CD4-positive, alpha-beta memory T cell (primary cell): ENCODE measurements at regions not wholly inside any gene's neighbourhood (a gene's known extent, or its start where the extent isn't known, plus 50 kb on each side); places are given as distances from the start of the nearest gene placed in this dataset.

Source experiments
- CTCF ChIA-PET: fragments of 350-600 bp; sonication (Branson Sonifier 250); formaldehyde crosslinking; loops from one replicate; lab custom pipeline; 2021; ENCODE audit warnings: inconsistent platforms; ENCODE audit not compliant: partially characterized antibody; lab: Charles Lee
- POLR2A ChIA-PET: fragments of 350-600 bp; sonication (Branson Sonifier 250); formaldehyde crosslinking; loops from one replicate; lab custom pipeline; 2021; ENCODE audit not compliant: partially characterized antibody; lab: Charles Lee
- DNase-seq, 5 donors: peaks; one replicate each; pipeline versions ENCODE4 v3.0.0 to v3.0.0-alpha.2; 2020 to 2022; ENCODE audit warnings: mixed read lengths in 1 of 5
- H3K27ac ChIP-seq: one replicate; pipeline ENCODE4 v1.7.0; 2013; ENCODE audit warnings: low read depth, low read length
- H3K27me3 ChIP-seq: 2 replicates; pipeline ENCODE4 v1.7.0; 2013; ENCODE audit warnings: mild to moderate bottlenecking, low read length, moderate library complexity; ENCODE audit not compliant: insufficient read depth
- H3K36me3 ChIP-seq: 2 replicates; pipeline ENCODE4 v1.7.0; 2013; ENCODE audit warnings: mild to moderate bottlenecking, low read length, moderate library complexity; ENCODE audit not compliant: insufficient read depth
- H3K4me1 ChIP-seq: 2 replicates; pipeline ENCODE4 v1.7.0; 2013; ENCODE audit warnings: mild to moderate bottlenecking, low read length, moderate library complexity; ENCODE audit not compliant: insufficient read depth
- H3K4me3 ChIP-seq, 2 donors: one replicate each; pipeline ENCODE4 v1.7.0; 2013; ENCODE audit warnings: low read length in 2 of 2, mild to moderate bottlenecking in 1 of 2
- H3K9me3 ChIP-seq, 2 donors: one replicate each; pipeline ENCODE4 v1.7.0; 2013; ENCODE audit warnings: low read length in 2 of 2, control low read depth in 1 of 2; ENCODE audit not compliant: control insufficient read depth in 1 of 2
- H3K27ac Mint-ChIP-seq, 7 donors: one replicate each; pipeline ENCODE4 v1.8.0; 2020 to 2021; ENCODE audit warnings: mixed read lengths in 7 of 7, mild to moderate bottlenecking in 6 of 7, inconsistent platforms in 3 of 7, moderate library complexity in 3 of 7
- H3K27me3 Mint-ChIP-seq, 2 donors: one replicate each; pipeline ENCODE4 v1.8.0; 2020 to 2021; ENCODE audit warnings: mixed read lengths in 2 of 2
- H3K36me3 Mint-ChIP-seq, 2 donors: one replicate each; pipeline ENCODE4 v1.8.0; 2020 to 2021; ENCODE audit warnings: mixed read lengths in 2 of 2, inconsistent platforms in 1 of 2, mild to moderate bottlenecking in 1 of 2
- H3K4me1 Mint-ChIP-seq, 4 donors: one replicate each; pipeline ENCODE4 v1.8.0; 2020 to 2021; ENCODE audit warnings: mixed read lengths in 4 of 4, mild to moderate bottlenecking in 1 of 4
- H3K4me3 Mint-ChIP-seq, 8 donors: one replicate each; pipeline ENCODE4 v1.8.0; 2020 to 2021; ENCODE audit warnings: mixed read lengths in 8 of 8, mild to moderate bottlenecking in 7 of 8, moderate library complexity in 6 of 8, inconsistent platforms in 3 of 8
- H3K9me3 Mint-ChIP-seq, 8 donors: one replicate each; pipeline ENCODE4 v1.8.0; 2020 to 2021; ENCODE audit warnings: mixed read lengths in 8 of 8, mild to moderate bottlenecking in 5 of 8, inconsistent platforms in 3 of 8, moderate library complexity in 1 of 8
- intact Hi-C: fragments of 100-400 bp; cut with micrococcal nuclease; formaldehyde crosslinking; loops from one replicate; pipeline ENCODE4 v1.15.1; 2023

- H3K4me1 ChIP-seq, result no peaks in the 10 kb centered on the region
- POLR2A ChIA-PET, result no interaction called here
- H3K27ac Mint-ChIP-seq, result no peak overlapping the region
- H3K36me3 ChIP-seq, result no peaks in the 10 kb centered on the region
- H3K4me3 ChIP-seq, result no peak overlapping the region
- H3K4me1 Mint-ChIP-seq, result no peaks in the 10 kb centered on the region
- no peak overlapping the region for H3K4me3 Mint-ChIP-seq
- DNase-seq, result no peak
- H3K9me3 Mint-ChIP-seq, result peaks cover 0 to 2% (median 0%) of the 10 kb centered on the region in 8 donors
- CTCF ChIA-PET, result no interaction called here
- no peaks in the 10 kb centered on the region for H3K9me3 ChIP-seq
- intact Hi-C loops, result no loop called here
- peaks cover 2 to 6% of the 10 kb centered on the region in 2 donors for H3K27me3 Mint-ChIP-seq
- H3K27ac ChIP-seq, result no peak overlapping the region
- H3K36me3 Mint-ChIP-seq, result no peaks in the 10 kb centered on the region
- no peaks in the 10 kb centered on the region for H3K27me3 ChIP-seq
These were observed 347.0 kb upstream of the CLINT1 start for GRCh38 chr5:158205992-158206391.

GRCh38 chr5:158203261-158203660 lies 344.3 kb upstream of the CLINT1 start:
- Mint-ChIP-seq H3K27me3 (peaks cover 0 to 2% of the 10 kb centered on the region in 2 donors), H3K4me1 (no peaks in the 10 kb centered on the region), H3K36me3 (no peaks in the 10 kb centered on the region), H3K27ac (peak overlapping the region in 1 of 7 donors; percentile 46), H3K9me3 (peaks cover 0 to 3% (median 0%) of the 10 kb centered on the region in 8 donors), H3K4me3 (no peak overlapping the region)
- no peaks in the 10 kb centered on the region for H3K27me3 ChIP-seq
- no peak for DNase-seq
- H3K9me3 ChIP-seq, result no peaks in the 10 kb centered on the region
- no peak overlapping the region for H3K4me3 ChIP-seq
- POLR2A ChIA-PET, result no interaction called here
- H3K36me3 ChIP-seq, result no peaks in the 10 kb centered on the region
- no peak overlapping the region for H3K27ac ChIP-seq
- no peaks in the 10 kb centered on the region for H3K4me1 ChIP-seq
- intact Hi-C loops, result no loop called here
- CTCF ChIA-PET, result no interaction called here

DNA sequence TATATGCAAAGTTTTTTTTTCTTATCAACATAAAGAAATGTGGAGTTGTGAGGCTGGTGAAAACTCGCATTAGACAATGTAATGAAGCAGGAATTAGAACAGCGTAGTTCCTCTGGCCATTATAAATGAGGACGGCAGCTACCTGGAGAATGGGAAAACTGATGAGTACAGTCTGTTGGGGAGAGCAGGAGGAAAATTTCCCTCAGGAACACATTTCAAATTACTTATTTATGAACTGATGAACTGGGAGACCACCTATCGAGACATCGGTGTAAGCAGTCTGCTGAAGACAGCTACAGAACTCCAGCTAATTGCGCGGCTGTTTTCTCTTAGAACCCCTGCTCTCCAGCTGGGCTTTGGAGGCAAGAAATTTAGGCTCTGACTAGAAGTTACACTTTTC lies 343.9 kb upstream of the CLINT1 start:
- no peaks in the 10 kb centered on the region for H3K4me1 Mint-ChIP-seq
- H3K4me1 ChIP-seq, result no peaks in the 10 kb centered on the region
- intact Hi-C loops, result no loop called here
- POLR2A ChIA-PET, result no interaction called here
- no peak overlapping the region for H3K4me3 Mint-ChIP-seq
- H3K36me3 Mint-ChIP-seq, result no peaks in the 10 kb centered on the region
- no peaks in the 10 kb centered on the region for H3K36me3 ChIP-seq
- CTCF ChIA-PET, result no interaction called here
- no peaks in the 10 kb centered on the region for H3K27me3 ChIP-seq
- peak overlapping the region in 1 of 7 donors; percentile 46 for H3K27ac Mint-ChIP-seq
- H3K4me3 ChIP-seq, result no peak overlapping the region
- DNase-seq, result no peak
- H3K9me3 ChIP-seq, result no peaks in the 10 kb centered on the region
- H3K9me3 Mint-ChIP-seq, result peaks cover 0 to 4% (median 0%) of the 10 kb centered on the region in 8 donors
- peaks cover 0 to 2% of the 10 kb centered on the region in 2 donors for H3K27me3 Mint-ChIP-seq
- H3K27ac ChIP-seq, result no peak overlapping the region

DNA sequence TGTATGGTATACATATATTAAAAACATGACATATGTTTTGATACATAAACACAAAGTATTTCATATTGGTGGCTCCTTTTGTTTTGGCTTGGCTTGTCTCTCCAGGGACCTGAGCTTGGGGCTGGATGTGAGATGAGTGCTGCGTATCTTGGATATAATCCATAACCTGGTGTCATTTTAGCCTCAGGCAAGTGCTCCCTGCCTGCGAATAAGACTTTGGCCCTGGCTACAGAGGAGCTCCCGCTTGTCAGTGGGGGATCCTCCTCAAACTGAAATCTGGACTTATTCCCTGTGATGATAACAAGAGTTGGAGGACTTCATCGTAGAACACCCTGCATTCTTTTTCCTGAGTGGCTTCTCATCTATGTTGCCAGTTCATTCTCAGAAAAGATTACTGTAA lies 341.7 kb upstream of the CLINT1 start:
- Histone ChIP-seq H3K4me1 (no peaks in the 10 kb centered on the region), H3K36me3 (no peaks in the 10 kb centered on the region), H3K4me3 (no peak overlapping the region), H3K27me3 (no peaks in the 10 kb centered on the region), H3K27ac (no peak overlapping the region), H3K9me3 (no peaks in the 10 kb centered on the region)
- Mint-ChIP-seq H3K27me3 (peaks cover 6 to 7% of the 10 kb centered on the region in 2 donors), H3K27ac (no peak overlapping the region), H3K4me1 (no peaks in the 10 kb centered on the region), H3K4me3 (no peak overlapping the region), H3K9me3 (peaks cover 0 to 2% (median 0%) of the 10 kb centered on the region in 8 donors), H3K36me3 (no peaks in the 10 kb centered on the region)
- POLR2A ChIA-PET, result no interaction called here
- intact Hi-C loops, result no loop called here
- DNase-seq, result no peak
- CTCF ChIA-PET, result no interaction called here

DNA sequence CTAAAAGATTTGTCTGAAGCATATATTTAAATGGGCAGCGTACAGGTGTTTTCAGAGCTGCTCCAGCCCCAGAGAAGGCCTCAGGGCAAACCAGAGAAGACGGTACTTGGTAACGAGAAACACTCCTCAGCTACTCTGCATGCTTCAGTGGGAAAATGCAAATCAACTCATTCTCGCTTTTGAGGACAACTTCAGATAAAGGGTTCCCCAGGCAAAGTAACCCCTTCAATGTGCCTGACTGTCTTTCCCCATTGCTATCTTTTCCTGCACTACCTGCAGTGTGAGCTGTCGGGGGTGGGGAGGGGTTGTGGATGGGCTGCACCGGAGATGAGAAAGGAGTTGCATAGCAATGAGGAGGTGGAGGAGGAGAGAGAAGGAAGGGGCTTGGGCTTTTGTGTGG lies 339.7 kb upstream of the CLINT1 start:
- no peak for DNase-seq
- POLR2A ChIA-PET, result no interaction called here
- H3K9me3 Mint-ChIP-seq, result peaks cover 0 to 6% (median 0%) of the 10 kb centered on the region in 8 donors

DNA sequence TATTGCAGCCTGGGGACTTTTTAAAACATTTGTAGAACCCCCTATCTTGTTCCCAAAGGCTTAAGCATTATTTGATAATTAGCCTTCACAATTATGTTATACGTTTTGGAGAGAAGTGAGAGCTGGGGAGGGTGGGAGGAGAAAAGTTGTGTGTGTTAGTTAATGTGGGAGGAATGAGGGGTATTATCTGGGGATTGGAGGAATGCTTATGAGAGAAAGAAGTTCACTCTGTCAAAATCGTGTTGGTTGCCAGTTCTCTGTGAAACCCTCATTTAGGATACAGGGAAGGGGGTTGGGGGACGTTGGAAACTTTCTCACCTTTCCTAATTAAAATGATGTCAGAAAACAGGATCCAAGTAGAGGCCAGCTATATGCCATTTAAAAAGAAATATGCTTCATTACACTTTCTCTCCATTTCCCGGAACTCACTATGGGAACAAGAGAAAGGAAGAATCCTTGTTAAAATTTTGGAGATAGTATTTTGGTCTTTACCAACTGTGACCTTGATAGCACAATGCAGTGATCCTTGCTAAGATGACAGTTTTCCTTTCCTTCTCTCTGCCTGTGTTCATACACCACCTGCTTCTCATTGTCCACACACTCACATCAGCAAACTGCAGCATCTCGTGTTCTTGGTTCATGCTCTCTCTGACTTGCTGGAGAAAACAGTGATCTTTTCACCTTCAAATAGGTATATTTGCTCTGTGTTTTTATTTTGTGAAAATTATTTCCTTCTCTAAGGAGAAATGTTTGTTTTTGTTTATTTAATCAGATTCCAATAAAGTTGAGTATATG lies 336.7 kb upstream of the CLINT1 start:
- Mint-ChIP-seq H3K4me1 (no peaks in the 10 kb centered on the region), H3K36me3 (no peaks in the 10 kb centered on the region), H3K4me3 (no peak overlapping the region), H3K27me3 (peaks cover 7 to 8% of the 10 kb centered on the region in 2 donors), H3K9me3 (peaks cover 0 to 9% (median 4%) of the 10 kb centered on the region in 8 donors), H3K27ac (no peak overlapping the region)
- no peaks in the 10 kb centered on the region for H3K4me1 ChIP-seq
- intact Hi-C loops, result no loop called here
- H3K4me3 ChIP-seq, result no peak overlapping the region
- no peaks in the 10 kb centered on the region for H3K9me3 ChIP-seq
- no peaks in the 10 kb centered on the region for H3K36me3 ChIP-seq
- ChIA-PET CTCF (no interaction called here), POLR2A (no interaction called here)
- DNase-seq, result no peak
- no peaks in the 10 kb centered on the region for H3K27me3 ChIP-seq
- no peak overlapping the region for H3K27ac ChIP-seq

More for the DNA sequence above, 339.7 kb upstream of the CLINT1 start:
- H3K4me1 Mint-ChIP-seq, result no peaks in the 10 kb centered on the region
- no peak overlapping the region for H3K27ac Mint-ChIP-seq
- Histone ChIP-seq H3K36me3 (no peaks in the 10 kb centered on the region), H3K27me3 (no peaks in the 10 kb centered on the region), H3K27ac (no peak overlapping the region), H3K4me3 (no peak overlapping the region), H3K9me3 (no peaks in the 10 kb centered on the region), H3K4me1 (no peaks in the 10 kb centered on the region)
- intact Hi-C loops, result no loop called here
- peaks cover 7 to 8% of the 10 kb centered on the region in 2 donors for H3K27me3 Mint-ChIP-seq
- no peak overlapping the region for H3K4me3 Mint-ChIP-seq
- CTCF ChIA-PET, result no interaction called here
- H3K36me3 Mint-ChIP-seq, result no peaks in the 10 kb centered on the region

DNA sequence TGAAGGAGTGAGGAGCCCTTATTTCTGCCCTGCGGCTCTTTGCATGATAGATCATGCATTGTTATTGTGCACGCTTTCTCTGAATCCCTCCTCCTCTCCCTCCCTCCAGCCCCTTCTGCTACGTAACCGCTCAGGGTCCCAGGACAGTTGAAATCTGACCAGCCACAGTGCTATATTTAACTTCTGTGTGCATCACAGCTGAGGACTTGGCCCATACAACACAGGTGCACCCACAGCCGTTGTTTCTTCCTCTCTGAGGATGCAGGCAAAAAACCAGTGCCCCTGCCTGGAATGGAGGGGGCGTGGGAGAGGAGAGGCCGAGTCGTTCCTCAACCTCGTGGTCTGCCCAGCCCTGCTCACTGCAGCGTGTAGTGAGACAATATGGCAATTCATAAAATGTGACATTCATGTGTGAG lies 335.6 kb upstream of the CLINT1 start:
- no peaks in the 10 kb centered on the region for H3K4me1 Mint-ChIP-seq
- H3K4me1 ChIP-seq, result no peaks in the 10 kb centered on the region
- no peaks in the 10 kb centered on the region for H3K27me3 ChIP-seq
- no peaks in the 10 kb centered on the region for H3K36me3 ChIP-seq
- ChIA-PET POLR2A (no interaction called here), CTCF (no interaction called here)
- H3K9me3 Mint-ChIP-seq, result peaks cover 0 to 9% (median 4%) of the 10 kb centered on the region in 8 donors
- no peak overlapping the region for H3K4me3 Mint-ChIP-seq
- no peaks in the 10 kb centered on the region for H3K36me3 Mint-ChIP-seq
- intact Hi-C loops, result no loop called here
- no peak for DNase-seq
- H3K27ac ChIP-seq, result no peak overlapping the region
- peaks cover 7 to 8% of the 10 kb centered on the region in 2 donors for H3K27me3 Mint-ChIP-seq
- H3K27ac Mint-ChIP-seq, result no peak overlapping the region
- H3K9me3 ChIP-seq, result no peaks in the 10 kb centered on the region
- no peak overlapping the region for H3K4me3 ChIP-seq
